Hematopoietic multipotent progenitor cell treated with erythropoietin and hydrocortisone succinate and interleukin-3 and kit ligand, for 8 days (in vitro differentiated cells): ENCODE measurements at regions not wholly inside any gene's neighbourhood (a gene's known extent, or its start where the extent isn't known, plus 50 kb on each side); places are given as distances from the start of the nearest gene placed in this dataset.
"Not testable (repeated sequence)": the region's sequence is repeated elsewhere in the genome, so short reads cannot be mapped to it uniquely, and the experiment has no call there.

Source experiments
- DNase-seq: peaks from one replicate; pipeline ENCODE4 v3.0.0-alpha.2; 2015

DNA sequence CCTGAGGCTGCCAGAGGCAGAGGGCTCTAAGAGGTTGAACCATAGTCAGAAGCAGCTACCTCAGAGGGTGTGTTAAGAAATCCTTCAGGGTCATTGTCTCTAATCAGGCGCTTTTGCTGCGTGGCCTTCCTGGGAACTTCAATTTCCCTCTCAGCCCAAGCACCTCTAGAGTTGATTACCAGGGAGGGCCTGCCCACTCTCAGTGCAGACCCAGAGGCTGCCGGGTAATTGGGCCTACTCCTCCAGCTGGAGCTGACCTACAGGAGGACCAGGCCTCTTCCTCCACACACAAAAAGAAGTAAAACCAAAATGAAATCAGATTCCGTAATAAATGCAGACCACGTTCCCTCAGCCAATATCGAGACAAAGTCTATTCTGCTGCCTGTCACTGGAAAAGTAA, 305.0 kb upstream of the CCL2 start:
- no peak for DNase-seq

DNA sequence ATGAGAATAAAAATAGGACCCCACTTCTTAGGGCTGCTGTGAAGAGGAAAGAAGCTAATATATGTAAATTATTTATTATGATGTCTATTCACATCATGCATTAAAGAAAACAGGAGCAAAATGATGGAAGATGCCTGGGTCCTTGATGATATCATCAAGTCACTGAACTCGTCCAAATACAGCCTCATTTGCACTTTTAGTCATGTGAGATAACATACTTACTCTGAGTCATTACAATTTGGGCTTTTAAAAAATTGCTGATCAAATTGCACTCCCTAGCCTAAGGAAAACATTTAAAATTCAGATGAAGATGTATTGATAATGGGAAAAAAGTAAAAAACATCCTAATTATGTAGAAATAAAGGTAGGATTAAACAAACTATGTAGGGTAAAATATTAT, 302.7 kb upstream of the CCL2 start:
- no peak for DNase-seq

GRCh38 chr17:33954597-33954996, 300.5 kb upstream of the CCL2 start:
- no peak for DNase-seq

DNA sequence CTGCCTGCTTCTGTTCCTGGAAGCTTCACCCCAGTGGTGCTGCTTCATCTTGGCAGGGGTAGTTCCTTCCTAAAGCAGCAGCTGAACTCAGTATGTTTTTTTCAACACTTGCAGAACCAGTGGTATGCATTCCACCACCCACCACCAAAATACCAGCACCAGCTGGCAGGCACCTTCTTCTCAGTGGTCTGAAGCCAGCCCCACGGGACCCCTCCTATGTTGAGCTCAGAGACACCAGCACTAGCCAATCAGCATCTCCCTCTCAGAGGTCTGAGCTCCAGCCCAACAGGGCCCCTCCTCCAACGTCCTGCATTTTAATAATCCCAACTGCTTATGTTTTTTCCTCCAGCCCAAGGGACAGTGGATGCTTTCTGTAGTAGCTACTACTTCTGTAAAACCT, 299.6 kb upstream of the CCL2 start:
- DNase-seq, result no peak

DNA sequence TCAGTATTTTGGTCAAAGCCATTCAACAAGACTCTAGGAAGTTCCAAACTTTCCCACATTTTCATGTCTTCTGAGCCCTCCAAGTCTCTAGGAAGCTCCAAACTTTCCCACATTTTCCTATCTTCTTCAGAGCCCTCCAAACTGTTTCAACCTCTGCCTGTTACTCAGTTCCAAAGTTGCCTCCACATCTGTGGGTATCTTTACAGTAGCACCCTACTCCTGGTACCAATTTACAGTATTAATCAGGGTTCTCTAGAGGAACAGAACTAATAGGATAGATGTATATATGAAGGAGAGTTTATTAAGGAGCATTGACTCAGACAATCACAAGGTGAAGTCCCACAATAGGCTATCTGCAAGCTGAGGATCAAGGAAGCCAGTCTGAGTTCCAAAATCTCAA, 296.0 kb upstream of the CCL2 start:
- DNase-seq, result not testable (repeated sequence)

- no peak for DNase-seq
These were observed 292.0 kb upstream of the CCL2 start for GRCh38 chr17:33962857-33963655.

GRCh38 chr17:33964344-33964979, 290.6 kb upstream of the CCL2 start:
- peak; percentile 19 for DNase-seq

GRCh38 chr17:33966410-33967059, 288.6 kb upstream of the CCL2 start:
- no peak for DNase-seq

DNA sequence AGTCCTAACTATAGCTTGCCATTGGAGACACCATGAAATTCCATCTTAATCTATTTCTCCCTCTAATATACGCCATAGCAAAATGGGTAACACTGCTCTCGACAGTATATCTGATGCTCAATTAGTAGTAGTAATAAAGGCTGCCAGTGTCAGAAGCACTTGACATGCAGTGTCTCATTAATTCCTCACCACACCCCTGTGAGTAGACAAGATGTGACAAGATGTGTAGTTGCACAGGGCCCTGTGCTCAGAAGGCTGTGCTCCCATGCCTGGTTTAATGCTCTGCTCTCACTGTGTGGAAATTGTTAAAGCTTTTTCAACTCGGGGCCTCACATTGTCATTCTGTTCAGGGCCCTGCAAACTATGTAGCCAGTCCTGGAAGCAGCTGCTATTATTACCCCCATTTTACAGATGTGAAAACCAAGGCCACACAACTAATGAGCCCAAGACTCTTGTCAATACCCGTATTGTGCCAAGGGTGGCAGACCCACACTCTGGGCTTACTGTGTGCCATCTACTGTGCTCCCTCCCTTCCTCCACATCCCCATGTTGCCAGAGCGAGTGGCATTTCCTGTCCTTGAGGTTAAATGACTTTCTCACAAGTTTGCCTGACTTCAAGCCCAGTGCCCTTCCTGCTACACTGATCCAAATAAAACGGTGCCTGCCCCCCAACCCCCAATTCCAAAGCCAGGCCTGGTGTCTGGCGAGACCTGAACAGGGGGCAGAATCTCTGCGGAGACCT, 287.3 kb upstream of the CCL2 start:
- no peak for DNase-seq

DNA sequence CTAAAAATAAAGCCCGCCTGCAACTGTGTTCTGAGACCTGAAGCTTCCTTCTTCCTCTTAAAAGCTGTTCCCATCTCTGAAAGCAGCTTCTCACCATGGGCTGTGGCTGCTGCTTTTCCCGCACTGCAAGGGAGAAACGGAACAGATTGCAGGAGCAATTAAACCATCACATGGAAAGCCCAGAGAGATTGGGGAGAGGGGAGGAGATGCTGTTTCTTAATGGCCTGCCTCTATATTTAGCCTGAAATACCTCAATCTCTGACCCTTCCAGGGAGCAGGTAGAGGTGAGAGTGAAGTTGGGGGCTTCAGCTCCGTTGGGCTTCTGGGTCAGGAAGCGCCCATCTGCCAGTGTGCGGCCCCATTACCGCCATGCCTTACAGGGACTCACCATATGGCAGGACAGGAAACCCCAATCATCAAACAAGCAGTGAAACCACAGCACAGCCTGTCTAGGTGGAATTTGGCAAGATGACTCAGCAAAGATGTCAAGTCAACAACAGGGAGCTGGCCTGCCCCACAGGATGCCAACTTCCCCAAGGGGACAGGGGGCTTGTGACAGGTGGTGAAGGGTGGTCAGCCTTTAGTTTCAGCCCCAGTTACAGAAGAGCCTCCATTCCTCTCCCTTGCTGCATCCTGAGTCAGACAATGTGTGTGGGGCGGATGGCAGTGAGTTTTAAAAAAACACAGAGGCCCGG, 286.6 kb upstream of the CCL2 start:
- peak; percentile 58 for DNase-seq

- no peak for DNase-seq
These were observed 284.8 kb upstream of the CCL2 start for GRCh38 chr17:33970279-33970678.

GRCh38 chr17:33972763-33973162, 282.3 kb upstream of the CCL2 start:
- DNase-seq, result no peak

- no peak for DNase-seq
These were observed 281.6 kb upstream of the CCL2 start for GRCh38 chr17:33973491-33973890.

DNA sequence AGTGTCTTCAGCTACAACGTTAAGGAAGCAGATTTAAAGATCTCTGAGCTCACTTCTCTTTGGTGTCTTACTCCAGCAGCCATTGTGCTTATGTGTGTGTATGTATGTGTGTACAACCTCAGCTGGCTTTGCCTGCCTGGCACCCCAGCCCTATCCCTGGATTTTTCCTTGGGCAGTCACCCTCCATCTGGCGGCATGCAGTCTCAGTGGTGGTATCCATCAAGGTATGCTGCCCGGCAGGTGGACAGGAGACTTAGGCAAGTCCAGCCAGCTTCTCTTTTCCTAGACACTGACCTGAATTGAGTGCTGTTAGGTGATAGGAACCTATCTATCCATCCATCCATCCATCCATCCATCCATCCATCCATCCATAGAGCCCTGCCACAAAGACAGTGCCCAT, 280.8 kb upstream of the CCL2 start:
- no peak for DNase-seq

DNA sequence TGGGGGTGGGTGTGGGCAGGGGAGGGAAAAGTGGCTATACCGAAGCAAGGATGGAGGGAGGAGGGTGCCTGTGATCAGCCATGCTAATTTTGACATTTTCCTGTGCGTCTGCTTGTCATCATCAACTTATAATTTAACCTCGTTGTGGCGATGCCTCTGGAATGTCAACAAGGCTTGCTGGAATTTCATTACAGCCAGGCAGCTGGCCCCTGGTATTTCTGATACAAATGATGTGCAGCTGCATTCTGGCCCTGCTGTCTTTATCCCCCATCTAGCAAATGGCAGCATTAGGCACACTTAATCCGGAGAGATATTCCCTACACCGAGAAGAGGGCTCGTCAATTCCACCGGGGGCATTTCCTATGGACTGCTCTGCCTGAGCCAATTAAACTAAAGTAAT, 278.3 kb upstream of the CCL2 start:
- no peak for DNase-seq

DNA sequence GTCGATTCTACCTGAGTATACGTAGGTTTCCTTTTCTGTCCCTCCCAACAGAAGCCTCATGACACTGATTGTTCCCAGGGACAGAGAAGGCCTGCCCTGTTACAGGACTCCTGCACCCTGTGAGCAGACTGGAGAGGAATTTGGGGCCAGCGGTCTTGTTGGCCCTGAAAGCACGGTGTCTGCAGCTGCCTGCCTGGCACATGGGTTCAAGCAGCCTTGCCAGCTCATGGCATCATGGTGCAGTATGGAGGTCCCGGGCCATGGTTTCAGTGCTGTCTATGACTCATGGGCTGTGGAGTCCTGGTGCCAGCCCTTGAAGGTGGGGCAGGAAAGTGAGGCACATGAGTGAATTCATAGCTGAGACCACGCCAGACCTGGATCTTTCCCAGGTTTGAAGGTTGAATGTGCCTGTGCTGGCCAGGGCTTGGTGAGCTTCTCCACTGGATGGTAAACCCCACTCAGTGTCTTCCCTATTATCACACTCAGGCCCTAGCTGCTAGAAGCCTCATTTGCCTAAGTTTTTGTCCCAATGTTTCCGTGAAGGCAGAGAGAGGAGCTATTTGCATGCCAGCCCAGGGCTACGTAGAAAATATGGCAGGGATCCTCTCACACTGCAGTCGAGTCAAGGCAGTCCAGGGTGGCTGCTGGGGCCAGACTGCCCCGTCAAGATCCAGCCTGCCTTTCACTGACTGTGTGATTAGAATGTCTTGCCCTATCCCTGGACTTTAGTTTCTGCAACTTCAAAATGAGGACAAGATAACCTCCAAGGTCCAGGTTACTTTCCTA, 277.2 kb upstream of the CCL2 start:
- no peak for DNase-seq

- no peak for DNase-seq
These were observed 276.2 kb upstream of the CCL2 start for GRCh38 chr17:33978889-33979288.

GRCh38 chr17:33980193-33980592, 274.9 kb upstream of the CCL2 start:
- no peak for DNase-seq

- no peak for DNase-seq
These were observed 273.1 kb upstream of the CCL2 start for GRCh38 chr17:33981711-33982601.

GRCh38 chr17:33982909-33983308, 272.2 kb upstream of the CCL2 start:
- DNase-seq, result no peak
